ENCODE measurements at regions not wholly inside any gene's neighbourhood (a gene's known extent, or its start where the extent isn't known, plus 50 kb on each side); places are given as distances from the start of the nearest gene placed in this dataset.
"Not testable (repeated sequence)": the region's sequence is repeated elsewhere in the genome, so short reads cannot be mapped to it uniquely, and the experiment has no call there.

- not testable (repeated sequence) for DNase-seq (ENCODE audit: low spot score)
These were observed 580.3 kb upstream of the CLINT1 start for GRCh38 chr5:158439204-158439603.

GRCh38 chr5:158436271-158437065 is 577.5 kb upstream of the CLINT1 start:
- DNase-seq (ENCODE audit: low spot score), result no peak

- DNase-seq (ENCODE audit: low spot score), result no peak
These were observed 576.2 kb upstream of the CLINT1 start for GRCh38 chr5:158435161-158435616.

GRCh38 chr5:158434749-158435148 is 575.8 kb upstream of the CLINT1 start:
- no peak for DNase-seq (ENCODE audit: low spot score)

- no peak for DNase-seq (ENCODE audit: low spot score)
These were observed 574.7 kb upstream of the CLINT1 start for GRCh38 chr5:158433634-158434033.

GRCh38 chr5:158431369-158432029 is 572.6 kb upstream of the CLINT1 start:
- DNase-seq (ENCODE audit: low spot score), result no peak

- no peak for DNase-seq (ENCODE audit: low spot score)
These were observed 571.8 kb upstream of the CLINT1 start for GRCh38 chr5:158430798-158431167.

GRCh38 chr5:158430166-158430797 is 571.3 kb upstream of the CLINT1 start:
- DNase-seq (ENCODE audit: low spot score), result no peak

GRCh38 chr5:158429564-158429963 is 570.6 kb upstream of the CLINT1 start:
- DNase-seq (ENCODE audit: low spot score), result no peak

GRCh38 chr5:158423623-158424200 is 564.8 kb upstream of the CLINT1 start:
- no peak for DNase-seq (ENCODE audit: low spot score)

- no peak for DNase-seq (ENCODE audit: low spot score)
These were observed 563.9 kb upstream of the CLINT1 start for GRCh38 chr5:158422653-158423515.

GRCh38 chr5:158421319-158421718 is 562.4 kb upstream of the CLINT1 start:
- DNase-seq (ENCODE audit: low spot score), result no peak

- no peak for DNase-seq (ENCODE audit: low spot score)
These were observed 560.2 kb upstream of the CLINT1 start for GRCh38 chr5:158419186-158419585.

GRCh38 chr5:158414780-158415179 is 555.8 kb upstream of the CLINT1 start:
- DNase-seq (ENCODE audit: low spot score), result no peak

- DNase-seq (ENCODE audit: low spot score), result no peak
These were observed 555.4 kb upstream of the CLINT1 start for GRCh38 chr5:158414333-158414762.

GRCh38 chr5:158413122-158413680 is 554.3 kb upstream of the CLINT1 start:
- no peak for DNase-seq (ENCODE audit: low spot score)

- DNase-seq (ENCODE audit: low spot score), result no peak
These were observed 552.0 kb upstream of the CLINT1 start for GRCh38 chr5:158410976-158411375.

- DNase-seq (ENCODE audit: low spot score), result no peak
These were observed 550.6 kb upstream of the CLINT1 start for GRCh38 chr5:158409507-158409906.

GRCh38 chr5:158407824-158408195 is 548.9 kb upstream of the CLINT1 start:
- DNase-seq (ENCODE audit: low spot score), result no peak

- no peak for DNase-seq (ENCODE audit: low spot score)
These were observed 548.2 kb upstream of the CLINT1 start for GRCh38 chr5:158406884-158407823.
